ENCODE measurements at regions not wholly inside any gene's neighbourhood (a gene's known extent, or its start where the extent isn't known, plus 50 kb on each side); places are given as distances from the start of the nearest gene placed in this dataset.

- TF ChIP-seq GATA1 (IDR thresholded peaks at IDR 0.05; ENCODE audit: low read depth, low read length) (no peak), POLR2A (IDR thresholded peaks at IDR 0.05; ENCODE audit: low read length) (no peak)
These were observed 580.0 kb upstream of the ARRDC3 start for GRCh38 chr5:91963166-91963565.
